ENCODE measurements at regions not wholly inside any gene's neighbourhood (a gene's known extent, or its start where the extent isn't known, plus 50 kb on each side); places are given as distances from the start of the nearest gene placed in this dataset.

DNA sequence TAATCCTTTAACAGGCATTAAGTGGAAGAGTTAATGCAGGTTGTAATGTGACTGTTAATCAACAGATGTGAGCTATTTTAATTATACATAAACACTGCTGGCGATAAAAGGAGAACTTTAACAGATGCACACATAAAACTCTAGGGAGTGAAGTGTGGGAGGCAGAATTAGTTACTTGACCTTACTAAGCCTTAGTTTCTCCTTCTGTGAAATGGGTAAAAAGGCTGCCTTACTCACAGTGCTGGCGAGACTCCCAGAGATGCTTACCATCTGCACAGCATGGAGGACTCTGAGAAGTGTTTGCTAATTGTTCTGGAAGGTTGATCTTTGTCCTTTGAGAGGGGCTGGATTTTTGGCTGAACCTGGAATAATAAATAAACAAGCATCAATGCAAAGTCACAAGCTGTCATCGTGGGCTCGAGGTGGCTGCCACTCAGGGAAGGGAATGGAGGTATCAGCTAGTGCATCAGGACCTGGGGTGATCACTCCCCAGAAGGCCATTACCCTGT, 58.6 kb upstream of the MPEG1 start:
- TF ChIP-seq, protein P1, sequence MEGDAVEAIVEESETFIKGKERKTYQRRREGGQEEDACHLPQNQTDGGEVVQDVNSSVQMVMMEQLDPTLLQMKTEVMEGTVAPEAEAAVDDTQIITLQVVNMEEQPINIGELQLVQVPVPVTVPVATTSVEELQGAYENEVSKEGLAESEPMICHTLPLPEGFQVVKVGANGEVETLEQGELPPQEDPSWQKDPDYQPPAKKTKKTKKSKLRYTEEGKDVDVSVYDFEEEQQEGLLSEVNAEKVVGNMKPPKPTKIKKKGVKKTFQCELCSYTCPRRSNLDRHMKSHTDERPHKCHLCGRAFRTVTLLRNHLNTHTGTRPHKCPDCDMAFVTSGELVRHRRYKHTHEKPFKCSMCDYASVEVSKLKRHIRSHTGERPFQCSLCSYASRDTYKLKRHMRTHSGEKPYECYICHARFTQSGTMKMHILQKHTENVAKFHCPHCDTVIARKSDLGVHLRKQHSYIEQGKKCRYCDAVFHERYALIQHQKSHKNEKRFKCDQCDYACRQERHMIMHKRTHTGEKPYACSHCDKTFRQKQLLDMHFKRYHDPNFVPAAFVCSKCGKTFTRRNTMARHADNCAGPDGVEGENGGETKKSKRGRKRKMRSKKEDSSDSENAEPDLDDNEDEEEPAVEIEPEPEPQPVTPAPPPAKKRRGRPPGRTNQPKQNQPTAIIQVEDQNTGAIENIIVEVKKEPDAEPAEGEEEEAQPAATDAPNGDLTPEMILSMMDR (IDR thresholded peaks at IDR 0.05), result no peak
- TF ChIP-seq ZFX (IDR thresholded peaks at IDR 0.05; ENCODE audit: borderline replicate concordance), result no peak
- H3K27ac ChIP-seq, result no peak overlapping the region

GRCh38 chr11:59267736-59268475, 55.2 kb upstream of the MPEG1 start:
- TF ChIP-seq, protein P1 (IDR thresholded peaks at IDR 0.05), result no peak
- no peak for TF ChIP-seq ZFX (IDR thresholded peaks at IDR 0.05; ENCODE audit: borderline replicate concordance)
- H3K27ac ChIP-seq, result no peak overlapping the region

DNA sequence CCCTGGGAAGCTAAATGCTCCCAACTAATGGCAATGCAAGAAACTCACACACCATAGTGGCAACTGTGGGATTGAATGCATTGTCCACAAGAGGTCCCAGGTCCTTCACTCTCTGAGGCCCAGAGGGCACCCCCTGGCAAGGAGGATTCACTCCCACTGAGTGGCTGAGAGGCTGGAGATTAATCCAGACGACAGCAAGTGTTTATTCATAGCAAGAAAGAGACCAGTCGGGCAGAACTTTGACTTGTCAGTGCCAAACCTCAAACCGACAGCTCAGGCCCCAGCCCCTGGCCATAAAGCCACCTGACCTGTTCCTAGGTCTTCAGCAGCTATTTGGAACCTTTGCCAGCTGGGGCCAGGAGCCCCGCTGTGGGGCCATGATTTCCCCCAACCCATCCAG, 54.5 kb upstream of the MPEG1 start:
- H3K27ac ChIP-seq, result no peak overlapping the region
- TF ChIP-seq ZFX (IDR thresholded peaks at IDR 0.05; ENCODE audit: borderline replicate concordance), result no peak
- TF ChIP-seq, protein P1 (IDR thresholded peaks at IDR 0.05), result no peak

DNA sequence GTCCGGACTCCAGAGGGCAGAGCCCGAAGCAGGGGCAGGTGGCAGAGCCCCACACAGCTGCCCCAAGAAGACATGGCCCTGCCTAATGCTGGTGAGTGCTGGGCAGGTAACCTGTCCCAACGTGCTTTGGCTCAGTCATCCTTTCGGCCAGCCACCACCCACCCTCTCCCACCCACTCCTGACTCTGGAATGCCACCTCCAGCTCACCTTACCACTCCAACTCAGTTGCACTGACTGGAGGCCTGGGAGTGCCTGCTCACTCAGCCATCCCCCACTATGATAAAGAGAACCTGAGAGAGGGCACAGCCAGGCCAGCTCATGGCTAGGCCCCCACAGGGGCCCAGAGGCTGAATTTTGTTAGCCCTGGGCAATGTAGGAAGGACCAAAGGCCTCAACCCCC, 53.8 kb upstream of the MPEG1 start:
- H3K27ac ChIP-seq, result no peak overlapping the region
- no peak for TF ChIP-seq ZFX (IDR thresholded peaks at IDR 0.05; ENCODE audit: borderline replicate concordance)
- TF ChIP-seq, protein P1 (IDR thresholded peaks at IDR 0.05), result no peak

DNA sequence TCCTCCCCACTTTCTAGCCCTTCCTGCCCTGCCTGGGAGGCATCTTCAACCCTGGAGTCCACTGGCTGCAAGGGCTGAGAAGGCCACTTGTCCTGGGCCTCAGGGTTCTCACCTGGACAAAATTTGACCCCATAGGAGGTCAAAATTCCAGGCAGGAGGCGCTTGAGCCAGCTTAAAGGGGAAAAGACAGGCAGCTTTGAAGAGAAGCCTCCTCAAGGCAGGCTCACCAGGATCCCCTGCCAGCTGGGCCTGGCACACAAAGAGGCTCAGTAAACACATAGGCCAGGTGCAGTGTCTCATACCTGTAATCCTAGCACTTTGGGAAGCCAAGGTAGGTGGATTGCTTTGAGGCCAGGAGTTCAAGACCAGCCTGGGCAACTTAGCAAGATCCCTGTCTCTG, 53.0 kb upstream of the MPEG1 start:
- no peak overlapping the region for H3K27ac ChIP-seq
- no peak for TF ChIP-seq ZFX (IDR thresholded peaks at IDR 0.05; ENCODE audit: borderline replicate concordance)
- TF ChIP-seq, protein P1 (IDR thresholded peaks at IDR 0.05), result no peak

- no peak overlapping the region for H3K27ac ChIP-seq
- TF ChIP-seq, protein P1 (IDR thresholded peaks at IDR 0.05), result no peak
- TF ChIP-seq ZFX (IDR thresholded peaks at IDR 0.05; ENCODE audit: borderline replicate concordance), result no peak
Measured at GRCh38 chr11:59264736-59265135, 52.0 kb upstream of the MPEG1 start.

GRCh38 chr11:59263225-59263894, 50.6 kb upstream of the MPEG1 start:
- no peak for TF ChIP-seq ZFX (IDR thresholded peaks at IDR 0.05; ENCODE audit: borderline replicate concordance)
- TF ChIP-seq, protein P1 (IDR thresholded peaks at IDR 0.05), result peak; percentile 30; the same call in 1 of the 2 replicates
- H3K27ac ChIP-seq, result no peak overlapping the region
